ENCODE measurements at regions not wholly inside any gene's neighbourhood (a gene's known extent, or its start where the extent isn't known, plus 50 kb on each side); places are given as distances from the start of the nearest gene placed in this dataset.

- Histone ChIP-seq H3K27me3 (ENCODE audit: control insufficient read depth in 3 of 3, insufficient read depth in 3 of 3, low read length in 2 of 3) (no peaks in the 10 kb centered on the region), H3K9ac (ENCODE audit: insufficient read depth in 1 of 2, low read length in 2 of 2) (no peak overlapping the region), H3K9me3 (ENCODE audit: control insufficient read depth in 4 of 4, insufficient read depth in 3 of 4, low read length in 3 of 4) (no peaks in the 10 kb centered on the region), H3K36me3 (ENCODE audit: control insufficient read depth in 4 of 4, insufficient read depth in 4 of 4, low read length in 4 of 4) (no peaks in the 10 kb centered on the region), H3K27ac (ENCODE audit: low read depth in 1 of 2, low read length in 1 of 2) (peak overlapping the region in 1 of 2 donors; percentile 57), H3K4me1 (ENCODE audit: control insufficient read depth in 5 of 5, insufficient read depth in 5 of 5, low read length in 5 of 5) (peaks cover 0 to 9% (median 0%) of the 10 kb centered on the region in 5 donors), H3K4me3 (no peak overlapping the region)
- DNase-seq (no peak), ATAC-seq (ENCODE audit: insufficient read depth, low FRiP score) (no peak)
- 51 to 58% methylated on average over 9 of the region's 9 CpGs for WGBS, 2 donors
- TF ChIP-seq, protein P1, sequence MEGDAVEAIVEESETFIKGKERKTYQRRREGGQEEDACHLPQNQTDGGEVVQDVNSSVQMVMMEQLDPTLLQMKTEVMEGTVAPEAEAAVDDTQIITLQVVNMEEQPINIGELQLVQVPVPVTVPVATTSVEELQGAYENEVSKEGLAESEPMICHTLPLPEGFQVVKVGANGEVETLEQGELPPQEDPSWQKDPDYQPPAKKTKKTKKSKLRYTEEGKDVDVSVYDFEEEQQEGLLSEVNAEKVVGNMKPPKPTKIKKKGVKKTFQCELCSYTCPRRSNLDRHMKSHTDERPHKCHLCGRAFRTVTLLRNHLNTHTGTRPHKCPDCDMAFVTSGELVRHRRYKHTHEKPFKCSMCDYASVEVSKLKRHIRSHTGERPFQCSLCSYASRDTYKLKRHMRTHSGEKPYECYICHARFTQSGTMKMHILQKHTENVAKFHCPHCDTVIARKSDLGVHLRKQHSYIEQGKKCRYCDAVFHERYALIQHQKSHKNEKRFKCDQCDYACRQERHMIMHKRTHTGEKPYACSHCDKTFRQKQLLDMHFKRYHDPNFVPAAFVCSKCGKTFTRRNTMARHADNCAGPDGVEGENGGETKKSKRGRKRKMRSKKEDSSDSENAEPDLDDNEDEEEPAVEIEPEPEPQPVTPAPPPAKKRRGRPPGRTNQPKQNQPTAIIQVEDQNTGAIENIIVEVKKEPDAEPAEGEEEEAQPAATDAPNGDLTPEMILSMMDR (IDR thresholded peaks at IDR 0.05; ENCODE audit: control extremely low read depth, extremely low read depth): no peak
These were observed 151.1 kb downstream of the ESM1 start for GRCh38 chr5:54834121-54834842.

DNA sequence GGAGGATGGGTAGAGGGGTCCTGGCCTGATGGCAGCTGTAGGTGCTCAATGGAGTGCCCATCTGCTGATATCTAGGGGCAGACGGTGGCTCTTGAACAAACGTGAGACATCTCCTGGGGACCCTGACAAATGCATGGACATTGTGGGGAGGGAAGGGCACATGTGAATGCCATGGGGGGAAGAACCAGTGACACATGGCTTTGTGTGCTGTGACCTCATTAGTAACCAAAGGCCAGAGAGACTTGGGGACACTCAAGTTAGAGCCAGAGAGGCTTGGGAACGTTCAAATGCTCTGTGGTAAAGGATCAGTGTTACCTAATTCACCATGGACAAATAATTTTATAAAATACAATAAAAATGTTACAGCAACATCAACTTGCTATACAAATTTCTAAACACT, 151.8 kb downstream of the ESM1 start:
- no peak for DNase-seq
- Histone ChIP-seq H3K36me3 (ENCODE audit: control insufficient read depth in 4 of 4, insufficient read depth in 4 of 4, low read length in 4 of 4) (no peaks in the 10 kb centered on the region), H3K9ac (ENCODE audit: insufficient read depth in 1 of 2, low read length in 2 of 2) (no peak overlapping the region), H3K4me3 (no peak overlapping the region), H3K27ac (ENCODE audit: low read depth in 1 of 2, low read length in 1 of 2) (peak overlapping the region in 1 of 2 donors; percentile 47), H3K4me1 (ENCODE audit: control insufficient read depth in 5 of 5, insufficient read depth in 5 of 5, low read length in 5 of 5) (peaks cover 0 to 9% (median 0%) of the 10 kb centered on the region in 5 donors), H3K9me3 (ENCODE audit: control insufficient read depth in 4 of 4, insufficient read depth in 3 of 4, low read length in 3 of 4) (no peaks in the 10 kb centered on the region), H3K27me3 (ENCODE audit: control insufficient read depth in 3 of 3, insufficient read depth in 3 of 3, low read length in 2 of 3) (no peaks in the 10 kb centered on the region)
- no peak for ATAC-seq (ENCODE audit: insufficient read depth, low FRiP score)
- TF ChIP-seq, protein P1 (IDR thresholded peaks at IDR 0.05; ENCODE audit: control extremely low read depth, extremely low read depth): no peak
- 79 to 93% methylated on average over 3 of the region's 3 CpGs for WGBS, 2 donors

GRCh38 chr5:54832858-54833257, 152.5 kb downstream of the ESM1 start:
- H3K9me3 ChIP-seq (ENCODE audit: control insufficient read depth in 4 of 4, insufficient read depth in 3 of 4, low read length in 3 of 4): no peaks in the 10 kb centered on the region
- DNase-seq (no peak), ATAC-seq (ENCODE audit: insufficient read depth, low FRiP score) (no peak)
- TF ChIP-seq, protein P1 (IDR thresholded peaks at IDR 0.05; ENCODE audit: control extremely low read depth, extremely low read depth): no peak
- H3K9ac ChIP-seq (ENCODE audit: insufficient read depth in 1 of 2, low read length in 2 of 2): no peak overlapping the region
- peaks cover 0 to 9% (median 0%) of the 10 kb centered on the region in 5 donors for H3K4me1 ChIP-seq (ENCODE audit: control insufficient read depth in 5 of 5, insufficient read depth in 5 of 5, low read length in 5 of 5)
- 35 to 68% methylated on average over 5 of the region's 5 CpGs for WGBS, 2 donors
- no peak overlapping the region for H3K27ac ChIP-seq (ENCODE audit: low read depth in 1 of 2, low read length in 1 of 2)
- no peaks in the 10 kb centered on the region for H3K27me3 ChIP-seq (ENCODE audit: control insufficient read depth in 3 of 3, insufficient read depth in 3 of 3, low read length in 2 of 3)
- no peak overlapping the region for H3K4me3 ChIP-seq
- H3K36me3 ChIP-seq (ENCODE audit: control insufficient read depth in 4 of 4, insufficient read depth in 4 of 4, low read length in 4 of 4): no peaks in the 10 kb centered on the region

Measured in lung (tissue), 11 donors.